ENCODE measurements at regions not wholly inside any gene's neighbourhood (a gene's known extent, or its start where the extent isn't known, plus 50 kb on each side); places are given as distances from the start of the nearest gene placed in this dataset.

- no peak overlapping the region for H3K4me3 ChIP-seq (ENCODE audit: low read length in 2 of 2)
Observed at GRCh38 chr5:104370523-104370922, 807.9 kb upstream of the NUDT12 start.

DNA sequence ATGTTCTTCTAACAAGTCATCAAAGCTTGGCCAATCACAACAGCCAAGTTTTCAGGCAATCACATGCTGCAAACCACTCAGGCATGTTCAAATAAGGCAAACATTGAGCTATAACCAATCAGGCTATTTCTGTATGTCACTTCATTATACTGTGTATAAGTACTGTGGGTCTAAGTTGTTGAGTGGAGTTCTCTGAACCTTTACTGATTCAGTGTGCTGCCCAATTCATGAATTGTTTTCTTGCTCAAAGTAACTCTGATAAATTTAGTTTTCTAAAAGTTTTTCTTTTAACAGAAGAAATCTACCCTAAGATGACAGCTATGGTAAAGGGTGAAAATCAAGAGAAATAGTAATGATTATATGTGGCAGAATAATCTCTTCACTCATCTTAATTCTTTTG lies 805.4 kb upstream of the NUDT12 start:
- Histone ChIP-seq H3K27ac (ENCODE audit: low read length) (no peak overlapping the region), H3K9me3 (ENCODE audit: control insufficient read depth in 2 of 2, low read length in 2 of 2) (no peaks in the 10 kb centered on the region), H3K27me3 (ENCODE audit: control insufficient read depth in 1 of 2, insufficient read depth in 2 of 2, low read length in 2 of 2) (no peaks in the 10 kb centered on the region), H3K4me1 (ENCODE audit: control insufficient read depth, insufficient read depth, low read length) (no peaks in the 10 kb centered on the region), H3K36me3 (ENCODE audit: control insufficient read depth in 2 of 2, insufficient read depth in 2 of 2, low read length in 2 of 2) (no peaks in the 10 kb centered on the region), H3K9ac (ENCODE audit: low read length in 2 of 2) (no peak overlapping the region), H3K4me3 (ENCODE audit: low read length in 2 of 2) (no peak overlapping the region)

More at GRCh38 chr5:104370523-104370922, 807.9 kb upstream of the NUDT12 start:
- Histone ChIP-seq H3K27me3 (ENCODE audit: control insufficient read depth in 1 of 2, insufficient read depth in 2 of 2, low read length in 2 of 2) (no peaks in the 10 kb centered on the region), H3K27ac (ENCODE audit: low read length) (no peak overlapping the region), H3K4me1 (ENCODE audit: control insufficient read depth, insufficient read depth, low read length) (no peaks in the 10 kb centered on the region), H3K9me3 (ENCODE audit: control insufficient read depth in 2 of 2, low read length in 2 of 2) (no peaks in the 10 kb centered on the region), H3K9ac (ENCODE audit: low read length in 2 of 2) (no peak overlapping the region), H3K36me3 (ENCODE audit: control insufficient read depth in 2 of 2, insufficient read depth in 2 of 2, low read length in 2 of 2) (no peaks in the 10 kb centered on the region)

GRCh38 chr5:104363567-104363966 lies 801.0 kb upstream of the NUDT12 start:
- no peaks in the 10 kb centered on the region for H3K27me3 ChIP-seq (ENCODE audit: control insufficient read depth in 1 of 2, insufficient read depth in 2 of 2, low read length in 2 of 2)
- H3K4me1 ChIP-seq (ENCODE audit: control insufficient read depth, insufficient read depth, low read length) = no peaks in the 10 kb centered on the region
- no peak overlapping the region for H3K4me3 ChIP-seq (ENCODE audit: low read length in 2 of 2)
- H3K27ac ChIP-seq (ENCODE audit: low read length) = no peak overlapping the region
- no peaks in the 10 kb centered on the region for H3K9me3 ChIP-seq (ENCODE audit: control insufficient read depth in 2 of 2, low read length in 2 of 2)
- H3K9ac ChIP-seq (ENCODE audit: low read length in 2 of 2) = no peak overlapping the region
- H3K36me3 ChIP-seq (ENCODE audit: control insufficient read depth in 2 of 2, insufficient read depth in 2 of 2, low read length in 2 of 2) = no peaks in the 10 kb centered on the region

- Histone ChIP-seq H3K27me3 (ENCODE audit: control insufficient read depth in 1 of 2, insufficient read depth in 2 of 2, low read length in 2 of 2) (no peaks in the 10 kb centered on the region), H3K4me1 (ENCODE audit: control insufficient read depth, insufficient read depth, low read length) (no peaks in the 10 kb centered on the region), H3K27ac (ENCODE audit: low read length) (no peak overlapping the region)
Observed at GRCh38 chr5:104361932-104362331, 799.3 kb upstream of the NUDT12 start.

DNA sequence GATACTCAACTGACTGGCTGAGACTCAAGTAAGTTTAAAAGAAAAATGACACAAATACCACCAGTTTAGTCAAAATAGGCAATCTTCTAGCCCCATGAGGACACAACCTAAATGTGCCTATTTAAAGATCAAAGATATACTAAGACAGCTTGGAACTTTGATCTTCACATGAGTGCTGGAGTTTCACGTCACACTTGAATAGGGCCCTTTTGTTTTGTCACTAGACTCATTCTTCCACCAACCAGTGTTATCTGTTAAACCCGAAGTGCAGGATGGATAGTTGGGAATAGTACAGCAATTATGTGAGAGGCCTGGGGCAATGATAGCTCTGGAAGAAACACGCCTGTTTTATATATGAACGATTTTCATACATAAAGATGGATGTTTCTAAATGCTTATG lies 792.8 kb upstream of the NUDT12 start:
- H3K4me3 ChIP-seq (ENCODE audit: low read length in 2 of 2) = no peak overlapping the region
- no peak overlapping the region for H3K27ac ChIP-seq (ENCODE audit: low read length)
- H3K36me3 ChIP-seq (ENCODE audit: control insufficient read depth in 2 of 2, insufficient read depth in 2 of 2, low read length in 2 of 2) = no peaks in the 10 kb centered on the region
- no peak overlapping the region for H3K9ac ChIP-seq (ENCODE audit: low read length in 2 of 2)
- no peaks in the 10 kb centered on the region for H3K9me3 ChIP-seq (ENCODE audit: control insufficient read depth in 2 of 2, low read length in 2 of 2)
- no peaks in the 10 kb centered on the region for H3K27me3 ChIP-seq (ENCODE audit: control insufficient read depth in 1 of 2, insufficient read depth in 2 of 2, low read length in 2 of 2)
- no peaks in the 10 kb centered on the region for H3K4me1 ChIP-seq (ENCODE audit: control insufficient read depth, insufficient read depth, low read length)

More at GRCh38 chr5:104361932-104362331, 799.3 kb upstream of the NUDT12 start:
- Histone ChIP-seq H3K9me3 (ENCODE audit: control insufficient read depth in 2 of 2, low read length in 2 of 2) (no peaks in the 10 kb centered on the region), H3K4me3 (ENCODE audit: low read length in 2 of 2) (no peak overlapping the region), H3K36me3 (ENCODE audit: control insufficient read depth in 2 of 2, insufficient read depth in 2 of 2, low read length in 2 of 2) (no peaks in the 10 kb centered on the region), H3K9ac (ENCODE audit: low read length in 2 of 2) (no peak overlapping the region)

DNA sequence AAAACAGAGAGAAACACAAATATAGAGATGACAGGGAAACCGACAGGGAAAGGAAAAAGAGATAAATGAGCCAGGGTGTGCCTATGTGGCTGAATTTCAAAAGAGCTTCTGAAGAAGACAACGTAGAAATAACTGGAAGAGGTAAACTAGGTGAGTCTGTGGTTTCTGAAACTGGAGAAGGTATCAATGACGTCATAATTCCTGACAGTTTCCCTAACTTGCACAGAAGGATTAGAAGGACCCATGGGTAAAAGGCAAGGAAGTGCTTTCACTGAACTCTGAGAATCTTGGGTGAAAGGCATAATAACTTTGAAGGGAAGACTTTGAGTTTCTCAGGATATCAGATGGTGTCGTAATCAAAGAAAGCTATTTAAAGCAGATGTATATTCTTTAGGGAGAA lies 790.8 kb upstream of the NUDT12 start:
- H3K27ac ChIP-seq (ENCODE audit: low read length) = no peak overlapping the region
- no peaks in the 10 kb centered on the region for H3K27me3 ChIP-seq (ENCODE audit: control insufficient read depth in 1 of 2, insufficient read depth in 2 of 2, low read length in 2 of 2)
- no peak overlapping the region for H3K4me3 ChIP-seq (ENCODE audit: low read length in 2 of 2)
- no peak overlapping the region for H3K9ac ChIP-seq (ENCODE audit: low read length in 2 of 2)
- no peaks in the 10 kb centered on the region for H3K4me1 ChIP-seq (ENCODE audit: control insufficient read depth, insufficient read depth, low read length)
- H3K9me3 ChIP-seq (ENCODE audit: control insufficient read depth in 2 of 2, low read length in 2 of 2) = no peaks in the 10 kb centered on the region
- H3K36me3 ChIP-seq (ENCODE audit: control insufficient read depth in 2 of 2, insufficient read depth in 2 of 2, low read length in 2 of 2) = no peaks in the 10 kb centered on the region

DNA sequence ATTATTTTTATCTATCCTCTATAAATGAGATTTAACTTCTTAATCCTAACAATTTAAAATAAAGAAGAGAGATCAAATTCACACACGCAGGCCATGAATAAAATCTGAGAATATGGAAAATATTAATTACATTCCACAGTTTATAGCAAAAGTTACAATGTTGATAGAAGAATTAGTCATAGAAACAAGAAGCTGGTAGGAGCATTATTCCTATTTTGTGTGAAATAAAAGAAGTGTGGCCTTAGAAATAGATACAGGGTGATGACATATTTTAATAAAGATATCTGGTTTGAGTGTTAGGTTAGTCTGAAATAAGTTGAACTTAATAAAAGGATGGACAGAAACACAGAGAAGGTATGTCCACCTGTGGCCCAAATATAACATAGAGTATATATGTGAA lies 790.4 kb upstream of the NUDT12 start:
- Histone ChIP-seq H3K4me1 (ENCODE audit: control insufficient read depth, insufficient read depth, low read length) (no peaks in the 10 kb centered on the region), H3K27me3 (ENCODE audit: control insufficient read depth in 1 of 2, insufficient read depth in 2 of 2, low read length in 2 of 2) (no peaks in the 10 kb centered on the region), H3K27ac (ENCODE audit: low read length) (no peak overlapping the region), H3K4me3 (ENCODE audit: low read length in 2 of 2) (no peak overlapping the region), H3K9ac (ENCODE audit: low read length in 2 of 2) (no peak overlapping the region), H3K36me3 (ENCODE audit: control insufficient read depth in 2 of 2, insufficient read depth in 2 of 2, low read length in 2 of 2) (no peaks in the 10 kb centered on the region), H3K9me3 (ENCODE audit: control insufficient read depth in 2 of 2, low read length in 2 of 2) (no peaks in the 10 kb centered on the region)

DNA sequence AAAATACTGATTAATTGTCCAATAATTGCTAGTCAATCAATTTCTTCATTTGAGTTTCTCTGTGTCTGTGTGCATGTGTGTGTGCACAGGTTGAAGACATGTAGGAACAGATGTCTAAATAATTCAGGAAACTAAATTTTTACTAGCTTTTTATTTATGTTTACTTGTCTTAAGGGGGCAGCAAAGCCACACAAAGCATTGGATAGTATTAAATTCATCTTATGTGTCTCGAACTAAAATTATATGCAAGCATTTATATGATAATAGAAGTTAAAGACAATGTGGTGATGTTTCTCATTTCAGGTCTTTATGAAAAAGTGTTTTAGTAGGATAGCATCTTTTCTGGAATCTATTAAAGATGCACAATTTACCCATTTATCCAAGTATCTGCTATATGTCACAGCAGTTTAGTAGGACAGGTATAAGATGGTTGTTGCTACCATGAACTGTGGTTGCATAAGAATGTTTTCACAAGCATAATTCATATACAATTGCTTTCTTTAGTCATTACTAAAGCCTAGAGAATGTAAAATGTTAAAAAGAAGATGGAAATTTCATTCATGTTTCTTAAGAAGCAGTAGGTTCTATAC lies 784.6 kb upstream of the NUDT12 start:
- no peak overlapping the region for H3K27ac ChIP-seq (ENCODE audit: low read length)
- H3K4me1 ChIP-seq (ENCODE audit: control insufficient read depth, insufficient read depth, low read length) = no peaks in the 10 kb centered on the region
- H3K9me3 ChIP-seq (ENCODE audit: control insufficient read depth in 2 of 2, low read length in 2 of 2) = no peaks in the 10 kb centered on the region
- no peaks in the 10 kb centered on the region for H3K36me3 ChIP-seq (ENCODE audit: control insufficient read depth in 2 of 2, insufficient read depth in 2 of 2, low read length in 2 of 2)
- no peaks in the 10 kb centered on the region for H3K27me3 ChIP-seq (ENCODE audit: control insufficient read depth in 1 of 2, insufficient read depth in 2 of 2, low read length in 2 of 2)
- H3K9ac ChIP-seq (ENCODE audit: low read length in 2 of 2) = no peak overlapping the region
- H3K4me3 ChIP-seq (ENCODE audit: low read length in 2 of 2) = no peak overlapping the region

GRCh38 chr5:104345222-104346016 lies 782.8 kb upstream of the NUDT12 start:
- no peak overlapping the region for H3K9ac ChIP-seq (ENCODE audit: low read length in 2 of 2)
- no peaks in the 10 kb centered on the region for H3K4me1 ChIP-seq (ENCODE audit: control insufficient read depth, insufficient read depth, low read length)
- no peak overlapping the region for H3K27ac ChIP-seq (ENCODE audit: low read length)
- no peak overlapping the region for H3K4me3 ChIP-seq (ENCODE audit: low read length in 2 of 2)
- no peaks in the 10 kb centered on the region for H3K36me3 ChIP-seq (ENCODE audit: control insufficient read depth in 2 of 2, insufficient read depth in 2 of 2, low read length in 2 of 2)
- no peaks in the 10 kb centered on the region for H3K27me3 ChIP-seq (ENCODE audit: control insufficient read depth in 1 of 2, insufficient read depth in 2 of 2, low read length in 2 of 2)
- H3K9me3 ChIP-seq (ENCODE audit: control insufficient read depth in 2 of 2, low read length in 2 of 2) = no peaks in the 10 kb centered on the region

DNA sequence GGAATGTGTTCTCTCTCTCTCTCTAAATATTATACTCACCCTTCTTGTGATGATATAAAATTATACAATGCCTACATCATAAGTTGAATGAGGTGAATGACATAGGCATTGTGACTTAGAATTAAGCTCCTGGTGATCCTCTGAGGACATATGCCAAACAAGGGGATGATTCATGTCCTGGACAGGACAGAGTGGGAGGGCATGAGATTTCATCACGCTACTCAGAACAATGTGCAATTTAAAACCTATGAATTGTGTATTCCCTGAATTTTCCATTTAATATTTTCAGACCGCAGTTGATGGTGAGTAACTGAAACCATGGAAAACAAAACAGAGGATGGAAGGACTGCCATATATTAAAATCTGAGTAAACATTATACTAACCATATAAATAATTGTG lies 782.2 kb upstream of the NUDT12 start:
- Histone ChIP-seq H3K36me3 (ENCODE audit: control insufficient read depth in 2 of 2, insufficient read depth in 2 of 2, low read length in 2 of 2) (no peaks in the 10 kb centered on the region), H3K27ac (ENCODE audit: low read length) (no peak overlapping the region), H3K4me3 (ENCODE audit: low read length in 2 of 2) (no peak overlapping the region), H3K9ac (ENCODE audit: low read length in 2 of 2) (no peak overlapping the region), H3K4me1 (ENCODE audit: control insufficient read depth, insufficient read depth, low read length) (no peaks in the 10 kb centered on the region), H3K27me3 (ENCODE audit: control insufficient read depth in 1 of 2, insufficient read depth in 2 of 2, low read length in 2 of 2) (no peaks in the 10 kb centered on the region), H3K9me3 (ENCODE audit: control insufficient read depth in 2 of 2, low read length in 2 of 2) (no peaks in the 10 kb centered on the region)

DNA sequence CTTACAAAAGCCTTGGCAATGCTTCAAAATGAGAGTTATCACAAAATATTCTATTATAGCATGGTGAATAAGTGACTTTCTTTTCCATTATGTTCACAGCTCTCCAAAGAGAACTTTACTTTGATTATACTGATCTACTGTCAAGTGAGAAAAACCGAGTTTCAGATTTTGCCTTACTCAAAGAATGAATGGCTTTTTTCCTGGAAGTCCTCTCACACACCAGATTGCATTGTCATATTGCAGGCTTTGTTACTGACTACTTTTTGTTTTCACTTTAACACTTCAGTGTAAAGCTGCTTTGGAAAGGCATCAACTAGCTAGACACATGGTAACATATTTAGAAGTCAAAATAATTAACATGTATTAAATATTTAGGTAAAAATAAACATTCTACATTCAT lies 765.2 kb upstream of the NUDT12 start:
- no peak overlapping the region for H3K9ac ChIP-seq (ENCODE audit: low read length in 2 of 2)
- H3K36me3 ChIP-seq (ENCODE audit: control insufficient read depth in 2 of 2, insufficient read depth in 2 of 2, low read length in 2 of 2) = no peaks in the 10 kb centered on the region
- H3K4me1 ChIP-seq (ENCODE audit: control insufficient read depth, insufficient read depth, low read length) = no peaks in the 10 kb centered on the region
- no peak overlapping the region for H3K4me3 ChIP-seq (ENCODE audit: low read length in 2 of 2)
- H3K27me3 ChIP-seq (ENCODE audit: control insufficient read depth in 1 of 2, insufficient read depth in 2 of 2, low read length in 2 of 2) = no peaks in the 10 kb centered on the region
- H3K9me3 ChIP-seq (ENCODE audit: control insufficient read depth in 2 of 2, low read length in 2 of 2) = no peaks in the 10 kb centered on the region
- no peak overlapping the region for H3K27ac ChIP-seq (ENCODE audit: low read length)
